Kidney epithelial cell (primary cell): ENCODE measurements at regions not wholly inside any gene's neighbourhood (a gene's known extent, or its start where the extent isn't known, plus 50 kb on each side); places are given as distances from the start of the nearest gene placed in this dataset.

Experiments
- DNase-seq: peaks from one replicate; pipeline ENCODE4 v3.0.0-alpha.2; 2010; ENCODE audit warnings: low read depth
- H3K27me3 ChIP-seq: 2 replicates; pipeline ENCODE4 v1.6.0; 2011; ENCODE audit warnings: low read length; ENCODE audit not compliant: control insufficient read depth, insufficient read depth
- H3K36me3 ChIP-seq: 2 replicates; pipeline ENCODE4 v1.5.1; 2011; ENCODE audit warnings: low read length; ENCODE audit not compliant: control insufficient read depth, insufficient read depth
- H3K4me3 ChIP-seq: 2 replicates; pipeline ENCODE4 v1.5.1; 2011; ENCODE audit warnings: low read depth, mild to moderate bottlenecking, control low read depth, low read length
- TF ChIP-seq, protein P1 (sequence below): IDR thresholded peaks from 2 replicates; pipeline ENCODE4 v1.5.1; 2011; ENCODE audit warnings: mild to moderate bottlenecking, moderate library complexity, low read length, control low read depth, inconsistent platforms; ENCODE audit not compliant: insufficient read depth, poor library complexity, severe bottlenecking

DNA sequence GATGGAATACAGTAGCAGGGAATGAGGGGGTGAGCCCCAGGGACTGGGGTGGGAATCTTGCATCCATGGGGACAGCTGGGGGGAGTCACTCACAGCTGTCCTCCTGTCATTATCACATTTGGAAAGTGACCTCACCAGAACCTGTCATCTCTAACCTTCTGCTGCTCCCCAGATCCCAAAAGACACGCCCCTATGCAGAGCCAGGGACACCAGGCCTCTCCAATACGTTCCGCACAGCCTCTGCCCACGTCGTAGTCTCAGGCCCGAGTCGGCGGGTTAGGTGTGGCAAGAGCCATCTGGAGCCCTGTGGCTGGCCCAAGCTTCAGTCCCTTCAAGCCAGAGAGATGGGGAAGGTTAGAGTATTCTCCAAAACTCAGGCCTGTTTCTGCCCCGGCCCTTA lies 214.3 kb downstream of the ENGASE start:
- peaks cover 14% of the 10 kb centered on the region for H3K27me3 ChIP-seq
- TF ChIP-seq, protein P1, sequence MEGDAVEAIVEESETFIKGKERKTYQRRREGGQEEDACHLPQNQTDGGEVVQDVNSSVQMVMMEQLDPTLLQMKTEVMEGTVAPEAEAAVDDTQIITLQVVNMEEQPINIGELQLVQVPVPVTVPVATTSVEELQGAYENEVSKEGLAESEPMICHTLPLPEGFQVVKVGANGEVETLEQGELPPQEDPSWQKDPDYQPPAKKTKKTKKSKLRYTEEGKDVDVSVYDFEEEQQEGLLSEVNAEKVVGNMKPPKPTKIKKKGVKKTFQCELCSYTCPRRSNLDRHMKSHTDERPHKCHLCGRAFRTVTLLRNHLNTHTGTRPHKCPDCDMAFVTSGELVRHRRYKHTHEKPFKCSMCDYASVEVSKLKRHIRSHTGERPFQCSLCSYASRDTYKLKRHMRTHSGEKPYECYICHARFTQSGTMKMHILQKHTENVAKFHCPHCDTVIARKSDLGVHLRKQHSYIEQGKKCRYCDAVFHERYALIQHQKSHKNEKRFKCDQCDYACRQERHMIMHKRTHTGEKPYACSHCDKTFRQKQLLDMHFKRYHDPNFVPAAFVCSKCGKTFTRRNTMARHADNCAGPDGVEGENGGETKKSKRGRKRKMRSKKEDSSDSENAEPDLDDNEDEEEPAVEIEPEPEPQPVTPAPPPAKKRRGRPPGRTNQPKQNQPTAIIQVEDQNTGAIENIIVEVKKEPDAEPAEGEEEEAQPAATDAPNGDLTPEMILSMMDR, result no peak

DNA sequence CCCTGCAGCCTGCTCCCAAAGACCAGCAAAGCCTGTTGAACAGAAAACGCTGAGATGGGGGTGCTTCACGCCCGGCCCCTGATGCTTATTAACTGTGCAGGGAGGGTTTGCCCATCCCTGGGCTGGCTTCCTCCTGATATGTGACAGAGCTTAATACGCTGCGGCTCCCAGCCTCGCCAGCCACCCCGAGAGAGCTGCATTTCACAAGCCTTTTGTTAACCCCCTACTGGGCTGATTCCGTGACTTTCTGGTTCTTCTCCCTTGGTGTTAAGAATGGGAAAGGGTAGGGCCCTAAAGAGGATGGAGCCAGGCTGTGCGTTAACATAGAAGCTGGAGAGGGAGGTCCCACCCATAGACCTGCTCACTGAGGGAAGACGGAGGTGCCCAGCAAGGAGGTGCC lies 211.8 kb downstream of the ENGASE start:
- no peaks in the 10 kb centered on the region for H3K36me3 ChIP-seq
- TF ChIP-seq, protein P1, result no peak
- no peak for DNase-seq
- no peak overlapping the region for H3K4me3 ChIP-seq
- H3K27me3 ChIP-seq, result peaks cover 19% of the 10 kb centered on the region

More for the DNA sequence above, 214.3 kb downstream of the ENGASE start:
- H3K4me3 ChIP-seq, result no peak overlapping the region
- no peaks in the 10 kb centered on the region for H3K36me3 ChIP-seq
- DNase-seq, result no peak

DNA sequence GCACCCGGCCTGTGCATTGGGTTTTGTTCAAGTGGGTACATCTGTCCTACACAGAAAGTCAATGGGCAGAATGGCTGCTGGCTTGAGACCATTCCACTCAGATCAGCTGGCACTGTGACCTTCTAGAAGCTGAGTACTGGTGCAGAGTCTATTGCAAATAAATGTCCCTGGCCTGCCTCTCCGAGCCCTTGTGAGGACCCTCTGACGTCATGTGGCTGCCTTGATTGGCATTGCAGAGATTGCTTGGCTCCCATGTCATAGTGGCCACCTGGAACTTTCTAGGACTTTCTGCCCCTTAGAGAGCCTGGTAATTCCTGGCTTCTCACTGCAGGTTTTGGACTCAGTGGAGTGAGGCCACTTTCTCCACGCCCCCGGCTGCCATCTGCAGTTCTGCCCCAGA lies 211.3 kb downstream of the ENGASE start:
- Histone ChIP-seq H3K27me3 (peaks cover 20% of the 10 kb centered on the region), H3K4me3 (no peak overlapping the region), H3K36me3 (no peaks in the 10 kb centered on the region)
- no peak for DNase-seq
- TF ChIP-seq, protein P1, result no peak

DNA sequence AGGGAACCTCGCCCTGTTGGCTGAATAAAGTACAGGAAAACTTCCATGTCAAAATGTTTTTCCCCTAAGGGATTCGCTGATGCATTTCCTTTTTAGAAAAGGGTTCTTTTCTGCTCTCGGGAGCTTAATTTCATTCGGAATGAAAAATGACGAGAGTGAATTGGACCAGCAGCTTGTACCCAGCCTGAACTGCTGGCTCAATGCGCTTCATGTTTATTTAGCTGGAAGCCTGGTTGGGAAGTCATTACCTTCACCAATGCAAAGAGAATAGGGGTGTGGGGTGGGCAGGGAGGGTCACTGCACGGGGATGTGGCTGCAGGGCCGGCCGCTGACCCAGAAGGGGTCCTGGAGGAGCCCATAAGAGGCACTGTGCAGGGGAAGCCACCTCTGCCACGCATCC lies 207.7 kb downstream of the ENGASE start:
- TF ChIP-seq, protein P1, result no peak
- Histone ChIP-seq H3K4me3 (no peak overlapping the region), H3K27me3 (peaks cover 11% of the 10 kb centered on the region), H3K36me3 (no peaks in the 10 kb centered on the region)
- no peak for DNase-seq

DNA sequence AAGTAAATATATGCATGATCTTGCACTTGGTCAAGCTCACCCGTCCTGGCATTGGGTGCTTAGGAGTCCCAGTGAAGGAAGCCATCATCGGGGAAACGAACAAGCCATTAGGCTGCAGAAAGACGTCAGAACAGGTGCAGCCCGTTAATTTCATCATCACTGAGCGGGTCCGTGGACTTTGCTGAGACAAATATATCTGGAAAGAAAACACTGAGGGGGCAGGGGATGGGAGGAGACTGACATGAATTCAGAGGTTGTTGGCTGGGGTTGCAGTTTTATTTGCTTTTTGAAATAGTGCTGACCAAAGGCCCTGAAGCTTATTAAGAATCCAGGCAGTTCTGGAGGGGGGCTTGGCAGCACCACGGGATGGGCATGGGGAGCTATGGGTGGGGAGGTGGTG lies 207.2 kb downstream of the ENGASE start:
- Histone ChIP-seq H3K36me3 (no peaks in the 10 kb centered on the region), H3K27me3 (peaks cover 9% of the 10 kb centered on the region), H3K4me3 (no peak overlapping the region)
- DNase-seq, result no peak
- TF ChIP-seq, protein P1, result no peak

DNA sequence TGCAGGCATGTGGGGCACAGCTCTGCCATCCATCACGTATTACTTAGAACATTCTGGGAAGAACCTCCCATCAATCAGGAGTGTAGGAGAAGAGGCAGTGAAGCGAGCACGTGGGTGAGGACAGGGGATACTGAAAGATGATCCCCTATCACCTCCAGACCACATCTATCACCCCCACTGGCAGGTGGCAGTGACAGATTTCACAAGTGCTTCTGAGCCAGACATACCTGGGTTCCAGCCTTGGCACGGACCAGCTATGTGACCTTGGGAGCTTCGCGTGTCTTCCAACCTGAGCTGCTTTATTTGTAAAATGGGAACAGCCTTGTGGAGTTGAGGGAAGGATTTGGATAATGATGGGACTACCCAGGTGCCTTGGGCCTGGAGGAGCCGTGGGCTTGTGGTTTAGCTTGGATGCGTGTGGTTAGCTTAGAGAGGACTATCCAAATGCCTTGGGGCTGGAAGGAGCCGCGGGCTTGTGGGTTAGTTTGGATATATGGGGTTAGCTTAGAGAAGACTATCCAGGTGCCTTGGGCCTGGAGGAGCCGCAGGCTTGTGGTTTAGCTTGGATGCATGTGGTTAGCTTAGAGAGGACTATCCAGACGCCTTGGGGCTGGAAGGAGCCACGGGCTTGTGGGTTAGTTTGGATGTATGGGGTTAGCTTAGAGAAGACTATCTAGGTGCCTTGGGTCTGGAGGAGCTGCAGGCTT lies 206.4 kb downstream of the ENGASE start:
- Histone ChIP-seq H3K36me3 (no peaks in the 10 kb centered on the region), H3K27me3 (peaks cover 9% of the 10 kb centered on the region), H3K4me3 (no peak overlapping the region)
- DNase-seq, result no peak
- TF ChIP-seq, protein P1, result no peak
